ENCODE measurements at regions not wholly inside any gene's neighbourhood (a gene's known extent, or its start where the extent isn't known, plus 50 kb on each side); places are given as distances from the start of the nearest gene placed in this dataset.

GRCh38 chr2:239753401-239753837 lies 271.7 kb downstream of the NDUFA10 start:
- FAIRE-seq (no peak), DNase-seq (ENCODE audit: low read depth, low spot score) (no peak)
- Histone ChIP-seq H3K9me1 (ENCODE audit: control insufficient read depth, extremely low read depth, insufficient read depth, low read length) (no peaks in the 10 kb centered on the region), H3K4me2 (ENCODE audit: control insufficient read depth, extremely low read depth, insufficient read depth, low read depth, low read length) (no peak overlapping the region), H3K36me3 (ENCODE audit: control insufficient read depth in 2 of 2, extremely low read depth in 1 of 2, insufficient read depth in 2 of 2, low read length in 2 of 2) (no peaks in the 10 kb centered on the region), H4K20me1 (ENCODE audit: control insufficient read depth, extremely low read depth, insufficient read depth, low read length) (no peaks in the 10 kb centered on the region), H3K79me2 (ENCODE audit: control insufficient read depth, insufficient read depth, low read length) (no peaks in the 10 kb centered on the region), H3K4me3 (ENCODE audit: control insufficient read depth in 2 of 3, extremely low read depth in 1 of 3, insufficient read depth in 2 of 3, low read depth in 1 of 3, low read length in 3 of 3) (no peak overlapping the region), H3K9me3 (ENCODE audit: control insufficient read depth, low read depth, low read length) (no peaks in the 10 kb centered on the region), H2AFZ (ENCODE audit: control insufficient read depth, low read length) (no peak overlapping the region), H3K9ac (ENCODE audit: control insufficient read depth, extremely low read depth, insufficient read depth, low read length) (no peak overlapping the region), H3K27me3 (ENCODE audit: control insufficient read depth, extremely low read depth, insufficient read depth, low read length) (peaks cover 3% of the 10 kb centered on the region), H3K4me1 (ENCODE audit: control insufficient read depth, extremely low read depth, insufficient read depth, low read length) (peaks cover 3% of the 10 kb centered on the region), H3K27ac (ENCODE audit: control insufficient read depth, insufficient read depth, low read length) (no peak overlapping the region)
- dilution Hi-C loops (cut with MboI; ENCODE audit: extremely low pct_ligation_motif_present, low sequenced_read_pairs), result no loop called here
- TF ChIP-seq EZH2 (IDR thresholded peaks at IDR 0.05; ENCODE audit: low read length) (no peak), CTCF (optimal IDR thresholded peaks at IDR 0.05 in 1 of 3, IDR thresholded peaks at IDR 0.05 in 1 of 3, conservative IDR thresholded peaks at IDR 0.05 in 1 of 3; ENCODE audit: extremely low read depth in 1 of 3, insufficient read depth in 2 of 3, low read length in 3 of 3) (no peak)

GRCh38 chr2:239752951-239753350 lies 272.2 kb downstream of the NDUFA10 start:
- no peak overlapping the region for H3K4me2 ChIP-seq (ENCODE audit: control insufficient read depth, extremely low read depth, insufficient read depth, low read depth, low read length)
- FAIRE-seq (no peak), DNase-seq (ENCODE audit: low read depth, low spot score) (no peak)
- no peak overlapping the region for H3K4me3 ChIP-seq (ENCODE audit: control insufficient read depth in 2 of 3, extremely low read depth in 1 of 3, insufficient read depth in 2 of 3, low read depth in 1 of 3, low read length in 3 of 3)
- H3K27me3 ChIP-seq (ENCODE audit: control insufficient read depth, extremely low read depth, insufficient read depth, low read length), result peaks cover 3% of the 10 kb centered on the region
- no peaks in the 10 kb centered on the region for H3K9me3 ChIP-seq (ENCODE audit: control insufficient read depth, low read depth, low read length)
- H3K79me2 ChIP-seq (ENCODE audit: control insufficient read depth, insufficient read depth, low read length), result no peaks in the 10 kb centered on the region
- H3K9me1 ChIP-seq (ENCODE audit: control insufficient read depth, extremely low read depth, insufficient read depth, low read length), result no peaks in the 10 kb centered on the region
- H3K27ac ChIP-seq (ENCODE audit: control insufficient read depth, insufficient read depth, low read length), result no peak overlapping the region
- TF ChIP-seq CTCF (optimal IDR thresholded peaks at IDR 0.05 in 1 of 3, IDR thresholded peaks at IDR 0.05 in 1 of 3, conservative IDR thresholded peaks at IDR 0.05 in 1 of 3; ENCODE audit: extremely low read depth in 1 of 3, insufficient read depth in 2 of 3, low read length in 3 of 3) (no peak), EZH2 (IDR thresholded peaks at IDR 0.05; ENCODE audit: low read length) (no peak)
- no peaks in the 10 kb centered on the region for H3K4me1 ChIP-seq (ENCODE audit: control insufficient read depth, extremely low read depth, insufficient read depth, low read length)
- H4K20me1 ChIP-seq (ENCODE audit: control insufficient read depth, extremely low read depth, insufficient read depth, low read length), result no peaks in the 10 kb centered on the region
- H3K36me3 ChIP-seq (ENCODE audit: control insufficient read depth in 2 of 2, extremely low read depth in 1 of 2, insufficient read depth in 2 of 2, low read length in 2 of 2), result no peaks in the 10 kb centered on the region
- H3K9ac ChIP-seq (ENCODE audit: control insufficient read depth, extremely low read depth, insufficient read depth, low read length), result no peak overlapping the region
- dilution Hi-C loops (cut with MboI; ENCODE audit: extremely low pct_ligation_motif_present, low sequenced_read_pairs), result no loop called here
- no peak overlapping the region for H2AFZ ChIP-seq (ENCODE audit: control insufficient read depth, low read length)

Measured in keratinocyte (primary cell).